ENCODE measurements at regions not wholly inside any gene's neighbourhood (a gene's known extent, or its start where the extent isn't known, plus 50 kb on each side); places are given as distances from the start of the nearest gene placed in this dataset.

GRCh38 chr7:13097499-13097898 lies 410.1 kb downstream of the ARL4A start:
- TF ChIP-seq GABPA (IDR thresholded peaks at IDR 0.05; ENCODE audit: low read depth): no peak
- DNase-seq (ENCODE audit: low read depth in 1 of 2, low spot score in 1 of 2): no peak
- no peak overlapping the region for H3K27ac ChIP-seq (replicated peaks)
- no peak overlapping the region for H3K4me3 ChIP-seq (replicated peaks; ENCODE audit: insufficient read depth, low read length)
- no peaks in the 10 kb centered on the region for H3K27me3 ChIP-seq (ENCODE audit: insufficient read depth, poor library complexity, severe bottlenecking)

- no peak for TF ChIP-seq CTCF (IDR thresholded peaks at IDR 0.05; ENCODE audit: insufficient read depth, low read length)
- TF ChIP-seq POLR2AphosphoS5 (IDR thresholded peaks at IDR 0.05; ENCODE audit: low read depth): no peak
- TF ChIP-seq GABPA (IDR thresholded peaks at IDR 0.05; ENCODE audit: low read depth): no peak
- TF ChIP-seq REST (IDR thresholded peaks at IDR 0.05; ENCODE audit: insufficient replicate concordance, low read depth): no peak
- DNase-seq (ENCODE audit: low read depth in 1 of 2, low spot score in 1 of 2): no peak
- Histone ChIP-seq H3K4me3 (replicated peaks; ENCODE audit: insufficient read depth, low read length) (no peak overlapping the region), H3K27me3 (ENCODE audit: insufficient read depth, poor library complexity, severe bottlenecking) (no peaks in the 10 kb centered on the region), H3K27ac (replicated peaks) (no peak overlapping the region)
Observed at GRCh38 chr7:13098161-13098560, 410.7 kb downstream of the ARL4A start.

- no peak for DNase-seq (ENCODE audit: low read depth in 1 of 2, low spot score in 1 of 2)
- no peak overlapping the region for H3K27ac ChIP-seq (replicated peaks)
- no peaks in the 10 kb centered on the region for H3K27me3 ChIP-seq (ENCODE audit: insufficient read depth, poor library complexity, severe bottlenecking)
- TF ChIP-seq REST (IDR thresholded peaks at IDR 0.05; ENCODE audit: insufficient replicate concordance, low read depth) (no peak), POLR2AphosphoS5 (IDR thresholded peaks at IDR 0.05; ENCODE audit: low read depth) (no peak), SPI1 (IDR thresholded peaks at IDR 0.05; ENCODE audit: borderline replicate concordance, low read depth) (no peak), CTCF (IDR thresholded peaks at IDR 0.05; ENCODE audit: insufficient read depth, low read length) (no peak), GABPA (IDR thresholded peaks at IDR 0.05; ENCODE audit: low read depth) (no peak)
- no peak overlapping the region for H3K4me3 ChIP-seq (replicated peaks; ENCODE audit: insufficient read depth, low read length)
Observed at GRCh38 chr7:13099154-13099795, 411.8 kb downstream of the ARL4A start.

GRCh38 chr7:13104128-13104527 lies 416.7 kb downstream of the ARL4A start:
- Histone ChIP-seq H3K27ac (replicated peaks) (no peak overlapping the region; the same call in 1 of the 2 replicates), H3K27me3 (ENCODE audit: insufficient read depth, poor library complexity, severe bottlenecking) (no peaks in the 10 kb centered on the region), H3K4me3 (replicated peaks; ENCODE audit: insufficient read depth, low read length) (no peak overlapping the region)
- TF ChIP-seq CTCF (IDR thresholded peaks at IDR 0.05; ENCODE audit: insufficient read depth, low read length): no peak
- DNase-seq (ENCODE audit: low read depth in 1 of 2, low spot score in 1 of 2): peak; percentile 5 to 34
